Glutamatergic neuron (in vitro differentiated cells): ENCODE measurements at regions not wholly inside any gene's neighbourhood (a gene's known extent, or its start where the extent isn't known, plus 50 kb on each side); places are given as distances from the start of the nearest gene placed in this dataset.
"Not testable (repeated sequence)": the region's sequence is repeated elsewhere in the genome, so short reads cannot be mapped to it uniquely, and the experiment has no call there.

Experiments used
- DNase-seq: peaks from one replicate; pipeline ENCODE4 v3.0.0; 2022
- H3K27ac Mint-ChIP-seq: one replicate; pipeline ENCODE4 v1.8.0; 2020; ENCODE audit warnings: mild to moderate bottlenecking, mixed read lengths, inconsistent platforms; ENCODE audit not compliant: unreplicated experiment
- H3K27me3 Mint-ChIP-seq: one replicate; pipeline ENCODE4 v1.8.0; 2020; ENCODE audit warnings: mild to moderate bottlenecking, moderate library complexity, mixed read lengths, inconsistent platforms; ENCODE audit not compliant: unreplicated experiment
- H3K36me3 Mint-ChIP-seq: one replicate; pipeline ENCODE4 v1.8.0; 2020; ENCODE audit warnings: mild to moderate bottlenecking, mixed read lengths, inconsistent platforms; ENCODE audit not compliant: unreplicated experiment
- H3K4me1 Mint-ChIP-seq: one replicate; pipeline ENCODE4 v1.8.0; 2020; ENCODE audit warnings: mild to moderate bottlenecking, low read depth, mixed read lengths, inconsistent platforms; ENCODE audit not compliant: unreplicated experiment
- H3K4me3 Mint-ChIP-seq: one replicate; pipeline ENCODE4 v1.8.0; 2020; ENCODE audit warnings: mild to moderate bottlenecking, mixed read lengths, inconsistent platforms; ENCODE audit not compliant: unreplicated experiment
- H3K9me3 Mint-ChIP-seq: one replicate; pipeline ENCODE4 v1.8.0; 2020; ENCODE audit warnings: mild to moderate bottlenecking, moderate library complexity, mixed read lengths, inconsistent platforms; ENCODE audit not compliant: unreplicated experiment
- TF ChIP-seq, protein P1 (sequence below): fragments of 200-600 bp; sonication (generic); IDR thresholded peaks from one replicate; pipeline ENCODE4 v1.5.0; 2021; ENCODE audit not compliant: partially characterized antibody, unreplicated experiment

DNA sequence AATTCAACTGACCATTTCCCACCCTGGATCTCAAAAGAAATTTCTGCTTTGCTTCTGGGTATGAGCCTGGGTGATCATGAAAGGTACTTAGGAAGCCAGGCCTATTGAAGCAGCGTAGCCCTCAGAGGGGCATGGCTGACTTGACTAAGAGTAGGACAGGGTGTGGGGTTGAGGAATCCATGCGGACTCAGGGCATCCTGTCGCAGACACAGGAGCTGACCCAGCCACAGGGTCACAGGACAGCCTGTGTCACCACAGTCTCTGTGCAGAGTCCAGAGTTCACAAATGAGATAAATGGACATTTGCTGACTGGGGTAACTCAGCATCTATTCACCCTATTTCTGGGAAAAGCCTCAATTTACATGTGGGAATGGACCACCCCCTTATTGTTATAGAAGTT, 262.3 kb downstream of the CEP170 start:
- not testable (repeated sequence) for H3K27me3 Mint-ChIP-seq, DNase-seq, H3K27ac Mint-ChIP-seq, H3K36me3 Mint-ChIP-seq, H3K4me1 Mint-ChIP-seq, H3K9me3 Mint-ChIP-seq, H3K4me3 Mint-ChIP-seq

DNA sequence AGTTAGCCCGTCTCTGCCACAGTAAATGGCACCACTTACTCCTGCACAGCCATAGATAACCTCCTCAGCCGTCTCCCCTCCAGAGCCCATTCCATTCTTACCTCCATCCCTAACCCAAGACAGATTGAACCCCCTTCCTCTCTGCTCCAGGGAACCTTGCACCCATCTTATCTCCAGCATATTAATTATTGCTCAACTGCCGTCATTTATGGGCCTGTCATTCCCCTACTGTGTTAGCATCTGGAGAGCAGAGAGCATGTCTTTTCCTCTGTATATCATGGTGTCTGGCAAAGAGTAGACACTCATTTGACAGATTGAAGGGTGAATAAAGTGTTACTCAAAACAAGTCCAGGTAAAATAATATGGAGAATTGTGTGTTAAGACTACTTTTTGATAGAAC, 270.0 kb downstream of the CEP170 start:
- not testable (repeated sequence) for DNase-seq, H3K27me3 Mint-ChIP-seq, H3K36me3 Mint-ChIP-seq, H3K4me1 Mint-ChIP-seq, H3K9me3 Mint-ChIP-seq, H3K4me3 Mint-ChIP-seq
- peak overlapping the region; percentile 86 for H3K27ac Mint-ChIP-seq

DNA sequence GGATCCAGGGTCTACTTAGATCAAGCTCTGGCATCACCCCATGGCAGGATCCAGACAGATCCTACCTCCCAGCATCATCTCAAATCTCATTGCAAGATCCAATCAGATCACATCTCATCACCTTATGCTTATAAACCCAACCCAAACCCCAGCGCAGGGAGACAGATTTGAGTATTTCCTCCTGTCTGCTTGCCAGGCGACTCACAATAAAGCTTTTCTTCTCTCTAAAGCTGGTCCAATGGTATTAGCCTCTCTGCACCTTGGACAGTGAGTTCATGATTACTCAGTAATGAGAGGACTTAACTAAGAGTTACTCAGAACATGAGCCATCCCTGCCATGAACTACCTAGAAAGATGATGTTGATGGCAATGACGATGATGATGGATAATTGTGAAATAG, 281.7 kb downstream of the CEP170 start:
- not testable (repeated sequence) for H3K4me1 Mint-ChIP-seq, H3K4me3 Mint-ChIP-seq, H3K27ac Mint-ChIP-seq, H3K27me3 Mint-ChIP-seq, DNase-seq, H3K36me3 Mint-ChIP-seq, H3K9me3 Mint-ChIP-seq

DNA sequence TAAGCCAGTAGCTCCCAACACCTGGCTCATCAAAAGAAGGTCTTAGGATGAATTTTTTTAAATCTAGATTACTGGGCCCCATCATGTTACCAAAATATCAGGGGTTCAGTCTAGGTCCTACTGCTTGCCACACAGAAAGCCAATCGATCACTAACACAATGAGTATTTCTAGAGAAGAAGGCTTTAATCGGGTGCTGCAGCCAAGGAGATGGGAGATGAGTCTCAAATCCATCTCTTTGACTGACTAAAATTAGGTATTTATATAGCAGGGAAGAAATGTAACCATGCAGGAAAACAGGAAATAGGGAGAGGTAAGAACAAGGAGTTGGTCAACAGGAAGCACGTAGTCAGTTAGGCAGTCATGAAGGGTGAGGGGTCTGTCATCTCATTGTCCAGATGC, 288.2 kb downstream of the CEP170 start:
- H3K9me3 Mint-ChIP-seq = peaks cover 2% of the 10 kb centered on the region
- no peak overlapping the region for H3K4me3 Mint-ChIP-seq
- TF ChIP-seq, protein P1, sequence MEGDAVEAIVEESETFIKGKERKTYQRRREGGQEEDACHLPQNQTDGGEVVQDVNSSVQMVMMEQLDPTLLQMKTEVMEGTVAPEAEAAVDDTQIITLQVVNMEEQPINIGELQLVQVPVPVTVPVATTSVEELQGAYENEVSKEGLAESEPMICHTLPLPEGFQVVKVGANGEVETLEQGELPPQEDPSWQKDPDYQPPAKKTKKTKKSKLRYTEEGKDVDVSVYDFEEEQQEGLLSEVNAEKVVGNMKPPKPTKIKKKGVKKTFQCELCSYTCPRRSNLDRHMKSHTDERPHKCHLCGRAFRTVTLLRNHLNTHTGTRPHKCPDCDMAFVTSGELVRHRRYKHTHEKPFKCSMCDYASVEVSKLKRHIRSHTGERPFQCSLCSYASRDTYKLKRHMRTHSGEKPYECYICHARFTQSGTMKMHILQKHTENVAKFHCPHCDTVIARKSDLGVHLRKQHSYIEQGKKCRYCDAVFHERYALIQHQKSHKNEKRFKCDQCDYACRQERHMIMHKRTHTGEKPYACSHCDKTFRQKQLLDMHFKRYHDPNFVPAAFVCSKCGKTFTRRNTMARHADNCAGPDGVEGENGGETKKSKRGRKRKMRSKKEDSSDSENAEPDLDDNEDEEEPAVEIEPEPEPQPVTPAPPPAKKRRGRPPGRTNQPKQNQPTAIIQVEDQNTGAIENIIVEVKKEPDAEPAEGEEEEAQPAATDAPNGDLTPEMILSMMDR = no peak
- H3K27ac Mint-ChIP-seq = no peak overlapping the region
- no peak for DNase-seq
- peaks cover 9% of the 10 kb centered on the region for H3K36me3 Mint-ChIP-seq
- peaks cover 2% of the 10 kb centered on the region for H3K27me3 Mint-ChIP-seq
- H3K4me1 Mint-ChIP-seq = no peaks in the 10 kb centered on the region

DNA sequence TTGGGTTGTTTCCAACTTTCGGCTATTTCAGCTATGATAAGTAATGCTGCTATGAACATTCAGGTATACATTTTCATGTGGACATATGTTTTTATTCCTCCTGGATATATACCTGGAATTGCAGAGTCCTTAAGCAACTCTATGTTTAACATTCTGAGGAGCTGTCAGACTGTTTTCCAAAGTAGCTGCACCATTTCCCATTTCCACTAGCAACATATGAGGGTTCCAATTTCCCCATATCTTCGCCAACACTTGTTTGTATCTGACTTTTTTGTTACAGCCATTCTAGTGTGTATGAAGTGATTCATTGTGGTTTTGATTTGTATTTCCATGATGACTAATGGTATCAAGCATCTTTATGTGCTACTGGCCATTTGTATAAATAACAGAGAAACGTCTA, 295.7 kb downstream of the CEP170 start:
- H3K27me3 Mint-ChIP-seq, H3K27ac Mint-ChIP-seq: not testable (repeated sequence)

DNA sequence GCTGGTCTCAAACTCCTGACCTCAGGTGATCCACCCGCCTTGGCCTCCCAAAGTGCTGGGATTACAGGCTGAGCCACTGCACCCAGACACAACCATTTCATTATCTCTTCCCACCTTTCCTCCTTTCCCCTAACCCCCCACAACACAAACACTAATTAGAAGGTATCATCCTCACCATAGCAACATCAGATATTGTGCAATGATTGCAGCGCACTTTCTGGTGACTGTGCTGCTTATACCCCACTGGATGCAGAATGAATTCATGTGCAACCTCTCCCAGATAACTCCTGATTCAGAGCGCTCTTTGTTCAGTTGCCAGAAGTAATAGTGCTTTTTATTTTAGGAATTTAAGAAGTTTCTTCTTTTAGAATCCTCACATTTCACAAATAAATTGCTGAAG, 300.1 kb downstream of the CEP170 start:
- not testable (repeated sequence) for H3K36me3 Mint-ChIP-seq, H3K4me3 Mint-ChIP-seq, H3K4me1 Mint-ChIP-seq, H3K27me3 Mint-ChIP-seq, H3K9me3 Mint-ChIP-seq, DNase-seq, H3K27ac Mint-ChIP-seq

More for the DNA sequence above, 295.7 kb downstream of the CEP170 start:
- not testable (repeated sequence) for H3K9me3 Mint-ChIP-seq, H3K36me3 Mint-ChIP-seq, H3K4me3 Mint-ChIP-seq, H3K4me1 Mint-ChIP-seq, DNase-seq

DNA sequence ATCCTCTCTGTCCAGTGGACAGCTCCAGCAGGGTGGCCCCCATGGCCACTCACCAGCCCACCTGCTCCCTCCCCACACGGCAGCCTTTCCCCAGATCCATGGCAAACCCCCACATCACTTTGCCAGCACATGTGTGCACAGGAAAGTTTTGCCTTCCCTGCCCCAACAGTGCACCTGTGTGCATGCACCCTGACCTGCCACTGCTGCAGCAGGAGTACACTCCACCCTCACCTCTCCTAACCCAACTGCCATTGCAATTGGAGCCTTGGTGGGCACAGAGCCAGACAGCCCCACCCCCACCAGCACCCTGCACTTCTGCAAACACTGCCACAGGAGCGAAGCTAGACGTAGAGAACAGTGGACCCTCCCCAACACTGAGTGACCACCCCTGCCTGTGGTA, 308.9 kb downstream of the CEP170 start:
- H3K9me3 Mint-ChIP-seq = peaks cover 1% of the 10 kb centered on the region
- peaks cover 8% of the 10 kb centered on the region for H3K27me3 Mint-ChIP-seq
- no peaks in the 10 kb centered on the region for H3K4me1 Mint-ChIP-seq
- DNase-seq = no peak
- no peaks in the 10 kb centered on the region for H3K36me3 Mint-ChIP-seq
- H3K27ac Mint-ChIP-seq = no peak overlapping the region
- TF ChIP-seq, protein P1 = no peak
- H3K4me3 Mint-ChIP-seq = no peak overlapping the region

DNA sequence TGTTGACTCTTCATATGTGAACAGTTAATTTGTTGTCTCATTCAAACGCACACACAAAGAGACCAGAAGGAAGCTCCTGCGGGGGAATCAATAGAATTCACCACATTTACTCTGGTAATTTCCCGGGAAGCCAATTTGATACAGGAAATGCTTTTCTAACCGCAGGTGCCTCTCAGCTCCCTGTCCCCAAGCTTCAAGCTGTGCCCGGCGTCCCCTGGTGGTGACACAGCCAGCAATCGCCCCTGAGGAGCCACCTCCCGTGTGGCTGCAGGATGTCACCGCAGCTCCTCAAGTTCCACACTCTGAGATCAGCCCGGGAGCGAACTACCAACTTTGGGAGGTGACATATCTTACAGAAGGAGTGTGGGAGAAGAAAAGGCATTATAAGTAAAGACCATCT, 318.4 kb downstream of the CEP170 start:
- not testable (repeated sequence) for H3K4me1 Mint-ChIP-seq, H3K9me3 Mint-ChIP-seq, H3K27me3 Mint-ChIP-seq, H3K27ac Mint-ChIP-seq, H3K36me3 Mint-ChIP-seq, H3K4me3 Mint-ChIP-seq
- DNase-seq = peak; percentile 44
- TF ChIP-seq, protein P1 = peak; percentile 28

DNA sequence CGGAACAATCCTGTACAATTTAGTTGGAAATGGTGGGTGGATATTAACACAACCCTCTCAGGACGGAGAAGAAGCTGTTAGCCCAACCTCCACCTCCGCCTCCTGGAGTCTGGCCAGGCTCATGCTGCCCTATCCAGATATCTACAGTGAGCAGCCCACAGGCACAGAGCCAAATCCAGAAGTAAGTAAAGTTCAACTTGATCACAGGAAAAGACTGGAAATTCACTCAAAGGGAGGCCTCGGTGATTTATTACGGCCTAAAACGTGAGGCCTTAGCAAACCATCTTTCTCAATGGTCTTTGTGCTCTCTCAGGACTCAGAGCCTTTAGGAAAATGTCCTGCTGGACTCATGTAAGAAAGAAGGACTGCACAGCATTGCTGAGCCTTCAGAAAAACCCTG, 330.4 kb downstream of the CEP170 start:
- H3K4me3 Mint-ChIP-seq, DNase-seq, H3K27ac Mint-ChIP-seq, H3K27me3 Mint-ChIP-seq, H3K4me1 Mint-ChIP-seq, H3K36me3 Mint-ChIP-seq, H3K9me3 Mint-ChIP-seq: not testable (repeated sequence)

DNA sequence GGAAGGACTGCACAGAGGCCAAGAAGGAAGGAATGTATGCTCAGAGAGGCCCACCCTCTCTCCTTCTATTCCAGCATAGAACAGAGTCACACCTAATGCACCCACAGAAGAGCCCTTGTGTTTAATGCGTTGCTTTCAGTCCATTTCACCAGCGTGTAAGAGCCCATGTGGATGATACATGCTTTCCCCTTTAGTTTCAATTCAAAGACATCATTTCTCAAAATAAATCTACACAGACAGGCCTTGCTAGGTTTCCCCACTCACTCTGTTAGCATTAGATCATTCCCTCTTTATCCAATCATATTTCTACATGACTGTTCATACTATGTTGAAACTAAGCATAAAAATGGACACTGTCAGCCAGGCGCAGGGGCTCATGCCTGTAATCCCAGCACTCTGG, 331.5 kb downstream of the CEP170 start:
- not testable (repeated sequence) for H3K4me1 Mint-ChIP-seq, H3K4me3 Mint-ChIP-seq, H3K9me3 Mint-ChIP-seq, H3K27ac Mint-ChIP-seq, DNase-seq, H3K36me3 Mint-ChIP-seq, H3K27me3 Mint-ChIP-seq
